H54 (cell line): ENCODE measurements at regions not wholly inside any gene's neighbourhood (a gene's known extent, or its start where the extent isn't known, plus 50 kb on each side); places are given as distances from the start of the nearest gene placed in this dataset.
"Not testable (repeated sequence)": the region's sequence is repeated elsewhere in the genome, so short reads cannot be mapped to it uniquely, and the experiment has no call there.

Experiments used
- DNase-seq: peaks from one replicate; pipeline ENCODE4 v3.0.0; 2011; ENCODE audit warnings: low spot score, mixed read lengths; ENCODE audit not compliant: insufficient read length
- FAIRE-seq: peaks from 3 replicates; lab custom pipeline; 2011; peaks lifted over from hg19 to GRCh38; lab: Jason Lieb, UNC
- POLR2A ChIP-seq: IDR thresholded peaks from 2 replicates; pipeline ENCODE4 v1.6.1; 2011; ENCODE audit warnings: low read depth, mild to moderate bottlenecking, low read length

GRCh38 chr12:100083308-100083707 is 59.4 kb downstream of the BLTP3B start:
- TF ChIP-seq POLR2A = no peak
- no peak for FAIRE-seq
- DNase-seq = no peak

GRCh38 chr12:100078777-100079176 is 63.9 kb downstream of the BLTP3B start:
- not testable (repeated sequence) for FAIRE-seq, DNase-seq

- DNase-seq = no peak
- FAIRE-seq = no peak
- no peak for TF ChIP-seq POLR2A
Measured at GRCh38 chr12:100077367-100077766, 65.3 kb downstream of the BLTP3B start.

GRCh38 chr12:100075598-100075997 is 67.1 kb downstream of the BLTP3B start:
- TF ChIP-seq POLR2A = no peak

GRCh38 chr12:100069795-100070194 is 72.9 kb downstream of the BLTP3B start:
- DNase-seq = no peak
- TF ChIP-seq POLR2A = no peak
- FAIRE-seq = no peak

More at GRCh38 chr12:100075598-100075997, 67.1 kb downstream of the BLTP3B start:
- no peak for DNase-seq
- FAIRE-seq = no peak

- no peak for TF ChIP-seq POLR2A
- FAIRE-seq = no peak
- no peak for DNase-seq
Measured at GRCh38 chr12:100068305-100068704, 74.4 kb downstream of the BLTP3B start.

- FAIRE-seq (no peak), DNase-seq (no peak)
- TF ChIP-seq POLR2A = no peak
Measured at GRCh38 chr12:100061814-100062213, 77.1 kb upstream of the ANKS1B start.

GRCh38 chr12:100058482-100059029 is 73.8 kb upstream of the ANKS1B start:
- peak; percentile 96 for FAIRE-seq
- peak; percentile 20 for DNase-seq

GRCh38 chr12:100046202-100046601 is 61.5 kb upstream of the ANKS1B start:
- DNase-seq, FAIRE-seq: not testable (repeated sequence)

More at GRCh38 chr12:100058482-100059029, 73.8 kb upstream of the ANKS1B start:
- TF ChIP-seq POLR2A = no peak

- no peak for TF ChIP-seq POLR2A
- no peak for DNase-seq
- FAIRE-seq = peak; percentile 50
Measured at GRCh38 chr12:100044266-100044665, 59.5 kb upstream of the ANKS1B start.

- DNase-seq (no peak), FAIRE-seq (no peak)
Measured at GRCh38 chr12:100043631-100044030, 58.9 kb upstream of the ANKS1B start.

More at GRCh38 chr12:100043631-100044030, 58.9 kb upstream of the ANKS1B start:
- no peak for TF ChIP-seq POLR2A
